IPS-20b (cell line): ENCODE measurements at regions not wholly inside any gene's neighbourhood (a gene's known extent, or its start where the extent isn't known, plus 50 kb on each side); places are given as distances from the start of the nearest gene placed in this dataset.

ENCODE experiments used
- H3K27ac ChIP-seq: one replicate; pipeline ENCODE4 v1.5.1; 2013; ENCODE audit warnings: low read length
- H3K27me3 ChIP-seq: 2 replicates; pipeline ENCODE4 v1.6.1; 2013; ENCODE audit warnings: mild to moderate bottlenecking, low read length, inconsistent platforms; ENCODE audit not compliant: insufficient read depth
- H3K36me3 ChIP-seq: 2 replicates; pipeline ENCODE4 v1.6.1; 2013; ENCODE audit warnings: low read depth, mild to moderate bottlenecking, inconsistent platforms, low read length, moderate library complexity; ENCODE audit not compliant: insufficient read depth
- H3K4me1 ChIP-seq: 2 replicates; pipeline ENCODE4 v1.6.1; 2013; ENCODE audit warnings: mild to moderate bottlenecking, control low read depth, inconsistent platforms, low read length, moderate library complexity; ENCODE audit not compliant: insufficient read depth
- H3K4me3 ChIP-seq: 2 replicates; pipeline ENCODE4 v1.5.1; 2013; ENCODE audit warnings: mild to moderate bottlenecking, low read length, inconsistent platforms
- H3K9ac ChIP-seq: 2 replicates; pipeline ENCODE4 v1.6.1; 2013; ENCODE audit warnings: low read depth, mild to moderate bottlenecking, inconsistent platforms, low read length, moderate library complexity
- H3K9me3 ChIP-seq: 2 replicates; pipeline ENCODE4 v1.6.1; 2013; ENCODE audit warnings: mild to moderate bottlenecking, low read depth, low read length, inconsistent platforms; ENCODE audit not compliant: insufficient read depth

- Histone ChIP-seq H3K27me3 (no peaks in the 10 kb centered on the region), H3K36me3 (no peaks in the 10 kb centered on the region), H3K4me3 (no peak overlapping the region), H3K4me1 (no peaks in the 10 kb centered on the region), H3K9ac (no peak overlapping the region), H3K27ac (no peak overlapping the region), H3K9me3 (no peaks in the 10 kb centered on the region)
Observed at GRCh38 chr6:87846434-87846833, 144.4 kb upstream of the AKIRIN2 start.

DNA sequence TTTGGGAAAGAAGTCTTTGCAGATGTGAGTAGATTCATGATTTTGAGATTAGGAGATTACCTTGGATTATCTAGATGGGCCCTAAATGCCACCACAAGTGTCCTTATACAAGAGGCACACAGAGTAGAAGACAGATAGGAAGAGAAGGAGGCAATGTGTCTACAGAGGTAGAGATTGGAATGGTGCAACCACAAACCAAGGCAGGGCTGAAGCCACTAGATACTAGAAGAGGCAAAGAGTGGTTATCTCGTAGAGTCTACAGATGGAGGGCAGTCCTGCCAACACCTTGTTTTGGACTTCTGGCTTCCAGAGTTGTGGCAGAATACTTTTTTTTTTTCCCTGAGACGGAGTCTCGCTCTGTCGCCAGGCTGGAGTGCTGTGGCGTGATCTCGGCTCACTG is 138.3 kb upstream of the AKIRIN2 start:
- Histone ChIP-seq H3K36me3 (no peaks in the 10 kb centered on the region), H3K9me3 (no peaks in the 10 kb centered on the region), H3K27me3 (no peaks in the 10 kb centered on the region)

GRCh38 chr6:87837876-87838275 is 135.8 kb upstream of the AKIRIN2 start:
- Histone ChIP-seq H3K36me3 (no peaks in the 10 kb centered on the region), H3K27me3 (no peaks in the 10 kb centered on the region), H3K27ac (no peak overlapping the region), H3K4me3 (no peak overlapping the region), H3K4me1 (no peaks in the 10 kb centered on the region), H3K9ac (no peak overlapping the region), H3K9me3 (no peaks in the 10 kb centered on the region)

More for the DNA sequence above, 138.3 kb upstream of the AKIRIN2 start:
- H3K4me1 ChIP-seq = no peaks in the 10 kb centered on the region
- no peak overlapping the region for H3K27ac ChIP-seq
- no peak overlapping the region for H3K4me3 ChIP-seq
- no peak overlapping the region for H3K9ac ChIP-seq

- Histone ChIP-seq H3K27me3 (no peaks in the 10 kb centered on the region), H3K36me3 (no peaks in the 10 kb centered on the region), H3K27ac (no peak overlapping the region), H3K9me3 (no peaks in the 10 kb centered on the region), H3K4me1 (no peaks in the 10 kb centered on the region), H3K9ac (no peak overlapping the region), H3K4me3 (no peak overlapping the region)
Observed at GRCh38 chr6:87837444-87837843, 135.4 kb upstream of the AKIRIN2 start.

DNA sequence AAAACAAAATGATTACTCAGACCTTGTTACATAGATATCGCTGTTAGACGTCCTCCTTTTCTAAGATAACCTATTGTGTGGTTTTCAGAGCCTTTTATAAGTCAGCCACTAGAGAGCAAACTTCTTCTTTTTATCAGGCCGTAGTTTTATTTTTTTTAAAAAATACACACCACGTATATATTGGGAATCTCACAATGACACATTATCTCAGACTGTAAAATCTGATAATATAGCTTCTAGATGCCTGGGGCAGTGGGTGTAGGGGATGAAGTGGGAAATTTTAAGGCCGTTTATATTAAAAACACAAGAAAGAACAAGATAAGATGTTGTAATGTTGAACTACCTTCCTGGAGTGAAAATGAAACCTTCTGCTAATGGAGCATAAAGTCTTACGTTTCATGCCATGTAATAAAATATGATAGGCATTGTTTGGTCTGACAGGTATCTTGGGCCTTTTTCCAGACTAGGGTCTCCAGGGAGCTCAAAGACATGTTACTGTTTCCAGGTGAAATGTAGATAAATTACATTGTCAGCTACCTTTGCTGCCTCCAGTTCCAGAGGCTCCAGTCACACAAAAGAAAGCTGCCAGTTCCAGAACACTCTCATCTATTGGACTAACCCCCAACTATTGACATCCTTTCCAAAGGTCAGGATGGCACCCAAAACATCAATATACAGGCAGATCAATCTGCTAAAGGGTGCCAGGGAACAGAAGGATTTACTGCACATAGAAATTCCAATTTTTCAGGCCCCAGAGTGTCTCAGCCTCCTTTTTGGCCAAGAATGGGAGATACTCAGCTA is 130.2 kb upstream of the AKIRIN2 start:
- no peaks in the 10 kb centered on the region for H3K4me1 ChIP-seq
- no peaks in the 10 kb centered on the region for H3K9me3 ChIP-seq
- no peaks in the 10 kb centered on the region for H3K27me3 ChIP-seq
- H3K36me3 ChIP-seq = no peaks in the 10 kb centered on the region
- H3K9ac ChIP-seq = no peak overlapping the region
- H3K4me3 ChIP-seq = no peak overlapping the region
- H3K27ac ChIP-seq = no peak overlapping the region

- no peak overlapping the region for H3K27ac ChIP-seq
- H3K36me3 ChIP-seq = no peaks in the 10 kb centered on the region
- no peak overlapping the region for H3K9ac ChIP-seq
- no peaks in the 10 kb centered on the region for H3K4me1 ChIP-seq
- H3K4me3 ChIP-seq = no peak overlapping the region
- no peaks in the 10 kb centered on the region for H3K9me3 ChIP-seq
- no peaks in the 10 kb centered on the region for H3K27me3 ChIP-seq
Observed at GRCh38 chr6:87830907-87831306, 128.9 kb upstream of the AKIRIN2 start.

- Histone ChIP-seq H3K27ac (no peak overlapping the region), H3K4me1 (no peaks in the 10 kb centered on the region), H3K27me3 (no peaks in the 10 kb centered on the region), H3K9ac (no peak overlapping the region), H3K4me3 (no peak overlapping the region), H3K9me3 (no peaks in the 10 kb centered on the region), H3K36me3 (no peaks in the 10 kb centered on the region)
Observed at GRCh38 chr6:87829622-87830121, 127.6 kb upstream of the AKIRIN2 start.

GRCh38 chr6:87828044-87828443 is 126.0 kb upstream of the AKIRIN2 start:
- H3K4me1 ChIP-seq = no peaks in the 10 kb centered on the region
- H3K27me3 ChIP-seq = no peaks in the 10 kb centered on the region
- H3K27ac ChIP-seq = no peak overlapping the region
- no peaks in the 10 kb centered on the region for H3K36me3 ChIP-seq
- no peaks in the 10 kb centered on the region for H3K9me3 ChIP-seq
- no peak overlapping the region for H3K4me3 ChIP-seq
- H3K9ac ChIP-seq = no peak overlapping the region

DNA sequence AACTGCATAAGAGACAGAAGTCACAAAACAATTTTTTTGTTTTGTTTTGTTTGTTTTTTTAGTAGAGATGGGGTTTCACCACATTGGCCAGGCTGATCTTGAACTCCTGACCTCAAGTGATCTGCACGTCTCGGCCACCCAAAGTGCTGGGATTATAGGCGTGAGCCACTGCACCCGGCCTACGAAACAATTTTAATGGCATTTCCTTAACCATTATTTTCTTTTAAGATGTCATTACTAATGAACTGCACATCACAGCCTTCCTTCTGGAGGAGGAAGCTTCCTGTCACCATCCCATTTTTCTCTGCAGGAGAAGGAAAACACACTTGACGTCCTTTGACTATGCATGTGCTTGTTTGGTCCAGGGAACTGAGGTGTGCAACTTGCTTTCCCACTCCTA is 125.3 kb upstream of the AKIRIN2 start:
- H3K27ac ChIP-seq = no peak overlapping the region
- no peaks in the 10 kb centered on the region for H3K4me1 ChIP-seq

GRCh38 chr6:87826424-87826823 is 124.4 kb upstream of the AKIRIN2 start:
- Histone ChIP-seq H3K36me3 (no peaks in the 10 kb centered on the region), H3K4me3 (no peak overlapping the region), H3K27ac (no peak overlapping the region), H3K9ac (no peak overlapping the region), H3K4me1 (no peaks in the 10 kb centered on the region), H3K9me3 (no peaks in the 10 kb centered on the region), H3K27me3 (no peaks in the 10 kb centered on the region)

More for the DNA sequence above, 125.3 kb upstream of the AKIRIN2 start:
- Histone ChIP-seq H3K27me3 (no peaks in the 10 kb centered on the region), H3K9ac (no peak overlapping the region), H3K36me3 (no peaks in the 10 kb centered on the region), H3K9me3 (no peaks in the 10 kb centered on the region), H3K4me3 (no peak overlapping the region)

DNA sequence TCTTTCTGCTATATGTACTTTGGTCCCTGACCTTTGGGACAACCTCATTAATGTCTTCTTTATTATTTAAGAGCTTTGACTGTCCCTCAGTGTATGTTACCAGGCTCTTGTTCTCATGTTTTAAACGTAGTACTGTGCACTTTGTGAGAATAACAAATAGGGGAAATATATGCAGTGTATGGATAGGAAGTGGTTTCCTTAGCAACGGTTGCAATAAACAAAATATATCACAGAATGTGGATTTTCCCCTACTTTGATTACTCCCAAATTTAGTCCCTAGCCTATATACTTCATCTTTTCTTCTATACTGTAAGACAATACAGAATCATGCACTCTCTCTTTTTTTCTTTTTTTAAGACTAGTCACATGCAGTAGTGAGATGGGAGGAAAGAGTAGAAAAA is 123.8 kb upstream of the AKIRIN2 start:
- Histone ChIP-seq H3K9ac (no peak overlapping the region), H3K4me3 (no peak overlapping the region), H3K9me3 (no peaks in the 10 kb centered on the region), H3K36me3 (no peaks in the 10 kb centered on the region), H3K4me1 (no peaks in the 10 kb centered on the region), H3K27ac (no peak overlapping the region), H3K27me3 (no peaks in the 10 kb centered on the region)

DNA sequence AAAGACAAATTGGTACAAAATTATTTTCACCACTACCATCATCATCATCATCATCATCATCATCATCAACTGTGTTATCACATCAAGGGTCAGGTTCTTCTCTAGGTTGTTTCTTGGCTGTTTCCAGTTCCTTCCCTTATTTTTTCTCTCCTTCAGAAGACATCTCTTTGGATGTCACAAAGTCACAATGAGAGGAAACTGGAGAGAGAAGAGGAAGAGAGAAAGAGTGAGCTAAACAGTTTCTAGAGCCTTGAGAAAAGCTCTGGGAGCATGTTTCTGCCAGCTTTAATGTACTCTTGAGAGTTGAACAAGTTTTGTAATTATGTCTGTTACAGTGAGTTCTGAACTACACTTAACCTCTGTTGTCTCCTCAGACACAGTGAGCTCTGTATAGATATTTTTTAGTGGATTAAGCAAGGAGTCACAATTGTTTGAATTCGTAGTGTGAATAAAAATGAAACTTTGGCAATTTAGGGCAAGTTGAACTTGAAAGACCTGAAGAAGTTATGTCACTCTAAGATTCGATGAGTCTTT is 123.0 kb upstream of the AKIRIN2 start:
- Histone ChIP-seq H3K4me1 (no peaks in the 10 kb centered on the region), H3K27ac (no peak overlapping the region), H3K36me3 (no peaks in the 10 kb centered on the region), H3K9me3 (no peaks in the 10 kb centered on the region), H3K9ac (no peak overlapping the region), H3K4me3 (no peak overlapping the region), H3K27me3 (no peaks in the 10 kb centered on the region)
